Astrocyte (in vitro differentiated cells and primary cell): ENCODE measurements at regions not wholly inside any gene's neighbourhood (a gene's known extent, or its start where the extent isn't known, plus 50 kb on each side); places are given as distances from the start of the nearest gene placed in this dataset.

Source experiments
- EZH2 ChIP-seq: IDR thresholded peaks from 2 replicates; pipeline ENCODE4 v1.6.1; 2012; ENCODE audit warnings: mild to moderate bottlenecking, low read length, inconsistent platforms; ENCODE audit not compliant: insufficient read depth
- TF ChIP-seq, protein P1 (sequence below): IDR thresholded peaks from 2 replicates; pipeline ENCODE4 v1.5.1; 2011; ENCODE audit warnings: low read depth, mild to moderate bottlenecking, inconsistent platforms, low read length, moderate library complexity; ENCODE audit not compliant: insufficient read depth

DNA sequence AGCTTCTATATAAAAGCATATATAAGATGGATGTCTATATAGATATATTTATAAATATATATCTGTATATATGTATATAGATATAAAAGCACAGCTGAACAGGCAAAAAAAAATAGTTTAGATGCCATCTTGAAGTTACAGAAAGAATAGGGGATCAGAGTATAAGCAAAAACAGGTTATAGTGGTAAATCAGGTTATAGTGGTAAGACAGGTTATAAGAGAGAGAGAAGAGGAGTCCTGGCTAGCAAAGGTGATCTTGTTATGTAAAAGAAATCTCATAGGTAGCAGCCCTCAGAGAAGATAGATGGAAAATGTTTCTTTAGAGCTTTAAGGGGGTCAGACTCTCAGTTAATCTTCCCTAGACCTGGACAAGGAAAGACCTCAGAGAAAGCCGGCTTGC is 1263.1 kb downstream of the PCDH7 start:
- TF ChIP-seq, protein P1, sequence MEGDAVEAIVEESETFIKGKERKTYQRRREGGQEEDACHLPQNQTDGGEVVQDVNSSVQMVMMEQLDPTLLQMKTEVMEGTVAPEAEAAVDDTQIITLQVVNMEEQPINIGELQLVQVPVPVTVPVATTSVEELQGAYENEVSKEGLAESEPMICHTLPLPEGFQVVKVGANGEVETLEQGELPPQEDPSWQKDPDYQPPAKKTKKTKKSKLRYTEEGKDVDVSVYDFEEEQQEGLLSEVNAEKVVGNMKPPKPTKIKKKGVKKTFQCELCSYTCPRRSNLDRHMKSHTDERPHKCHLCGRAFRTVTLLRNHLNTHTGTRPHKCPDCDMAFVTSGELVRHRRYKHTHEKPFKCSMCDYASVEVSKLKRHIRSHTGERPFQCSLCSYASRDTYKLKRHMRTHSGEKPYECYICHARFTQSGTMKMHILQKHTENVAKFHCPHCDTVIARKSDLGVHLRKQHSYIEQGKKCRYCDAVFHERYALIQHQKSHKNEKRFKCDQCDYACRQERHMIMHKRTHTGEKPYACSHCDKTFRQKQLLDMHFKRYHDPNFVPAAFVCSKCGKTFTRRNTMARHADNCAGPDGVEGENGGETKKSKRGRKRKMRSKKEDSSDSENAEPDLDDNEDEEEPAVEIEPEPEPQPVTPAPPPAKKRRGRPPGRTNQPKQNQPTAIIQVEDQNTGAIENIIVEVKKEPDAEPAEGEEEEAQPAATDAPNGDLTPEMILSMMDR = no peak
- no peak for TF ChIP-seq EZH2
